Lung (tissue), 11 donors: ENCODE measurements at regions not wholly inside any gene's neighbourhood (a gene's known extent, or its start where the extent isn't known, plus 50 kb on each side); places are given as distances from the start of the nearest gene placed in this dataset.

Experiments used
- ATAC-seq: fragments of 200-7000 bp; cut with Tn5 transposase; one replicate; pipeline ENCODE4 v1.9.1; 2020; ENCODE audit warnings: moderate number of reproducible peaks; ENCODE audit not compliant: insufficient read depth, low FRiP score
- DNase-seq, 3 donors: peaks; one replicate each; pipeline ENCODE4 v3.0.0-alpha.2; 2013 to 2017
- H3K27ac ChIP-seq, 2 donors: one replicate each; pipeline ENCODE4 v1.5.1; 2013; ENCODE audit warnings: mild to moderate bottlenecking in 2 of 2, moderate library complexity in 2 of 2, control low read depth in 1 of 2, inconsistent platforms in 1 of 2, low read depth in 1 of 2, low read length in 1 of 2
- H3K27me3 ChIP-seq, 3 donors: one replicate each; pipeline ENCODE4 v1.5.1; 2013; ENCODE audit warnings: low read length in 2 of 3; ENCODE audit not compliant: control insufficient read depth in 3 of 3, insufficient read depth in 3 of 3
- H3K36me3 ChIP-seq, 4 donors: one replicate each; pipeline ENCODE4 v1.5.1; 2013; ENCODE audit warnings: low read length in 4 of 4, mild to moderate bottlenecking in 1 of 4, moderate library complexity in 1 of 4; ENCODE audit not compliant: control insufficient read depth in 4 of 4, insufficient read depth in 4 of 4
- H3K4me1 ChIP-seq, 5 donors: one replicate each; pipeline ENCODE4 v1.5.1; 2013; ENCODE audit warnings: low read length in 5 of 5, mild to moderate bottlenecking in 2 of 5, moderate library complexity in 1 of 5; ENCODE audit not compliant: control insufficient read depth in 5 of 5, insufficient read depth in 5 of 5
- H3K4me3 ChIP-seq: one replicate; pipeline ENCODE4 v1.5.1; 2013; ENCODE audit warnings: mild to moderate bottlenecking, control low read depth, moderate library complexity
- H3K9ac ChIP-seq, 2 donors: one replicate each; pipeline ENCODE4 v1.5.1; 2013; ENCODE audit warnings: low read length in 2 of 2, control low read depth in 1 of 2; ENCODE audit not compliant: insufficient read depth in 1 of 2
- H3K9me3 ChIP-seq, 4 donors: one replicate each; pipeline ENCODE4 v1.5.1; 2013; ENCODE audit warnings: low read length in 3 of 4, mild to moderate bottlenecking in 1 of 4, moderate library complexity in 1 of 4; ENCODE audit not compliant: control insufficient read depth in 4 of 4, insufficient read depth in 3 of 4
- CTCF ChIP-seq: IDR thresholded peaks from 2 replicates; pipeline ENCODE4 v1.5.1; 2012; ENCODE audit warnings: mild to moderate bottlenecking; ENCODE audit errors: control extremely low read depth, extremely low read depth
- WGBS, 2 donors: extraction: QIAGEN DNeasy Blood & Tissue Kit; methylation state at CpG; one replicate each; pipeline ENCODE4 v1.1.7; 2013; 5-methylcytosine and 5-hydroxymethylcytosine counted together
- donor health status: control.
- donor health status: control.
- donor health status: Bipolar disorder and iron deficiency.
- donor health status: healthy.
- donor health status: DM: yes; HTN: yes; CAD: no.

- WGBS, 2 donors: 82 to 90% methylated on average over 7 of the region's 7 CpGs
- H3K9ac ChIP-seq: no peak overlapping the region
Observed at GRCh38 chr1:5485968-5486696, 506.1 kb downstream of the NPHP4 start.

GRCh38 chr1:5485436-5485835 is 506.8 kb downstream of the NPHP4 start:
- no peaks in the 10 kb centered on the region for H3K36me3 ChIP-seq
- WGBS, 2 donors: 80 to 93% methylated on average over 2 of the region's 2 CpGs
- peaks cover 0 to under 1% (median 0%) of the 10 kb centered on the region in 5 donors for H3K4me1 ChIP-seq
- no peak overlapping the region for H3K9ac ChIP-seq
- ATAC-seq: no peak
- DNase-seq: no peak
- H3K27me3 ChIP-seq: peaks cover 0 to 17% (median 7%) of the 10 kb centered on the region in 3 donors
- no peak for TF ChIP-seq CTCF
- H3K27ac ChIP-seq: no peak overlapping the region
- H3K9me3 ChIP-seq: peaks cover 0 to 2% (median 0%) of the 10 kb centered on the region in 4 donors
- no peak overlapping the region for H3K4me3 ChIP-seq

More at GRCh38 chr1:5485968-5486696, 506.1 kb downstream of the NPHP4 start:
- DNase-seq: no peak
- H3K36me3 ChIP-seq: no peaks in the 10 kb centered on the region
- no peak overlapping the region for H3K27ac ChIP-seq
- TF ChIP-seq CTCF: no peak
- H3K4me3 ChIP-seq: no peak overlapping the region
- no peak for ATAC-seq
- peaks cover 0 to 7% (median 0%) of the 10 kb centered on the region in 5 donors for H3K4me1 ChIP-seq
- peaks cover 0 to 17% (median 7%) of the 10 kb centered on the region in 3 donors for H3K27me3 ChIP-seq
- H3K9me3 ChIP-seq: peaks cover 0 to 2% (median 0%) of the 10 kb centered on the region in 4 donors

GRCh38 chr1:5484451-5485165 is 507.6 kb downstream of the NPHP4 start:
- 65 to 76% methylated on average over 15 of the region's 15 CpGs for whole genome bisulfite sequencing, 2 donors
- no peaks in the 10 kb centered on the region for H3K4me1 ChIP-seq
- no peak overlapping the region for H3K9ac ChIP-seq
- DNase-seq: no peak
- peaks cover 0 to 2% (median 0%) of the 10 kb centered on the region in 4 donors for H3K9me3 ChIP-seq
- no peak overlapping the region for H3K27ac ChIP-seq
- no peak for ATAC-seq
- H3K27me3 ChIP-seq: peaks cover 0 to 17% (median 7%) of the 10 kb centered on the region in 3 donors
- H3K4me3 ChIP-seq: no peak overlapping the region
- no peaks in the 10 kb centered on the region for H3K36me3 ChIP-seq
- TF ChIP-seq CTCF: no peak
